Fibroblast of mammary gland (primary cell): ENCODE measurements at regions not wholly inside any gene's neighbourhood (a gene's known extent, or its start where the extent isn't known, plus 50 kb on each side); places are given as distances from the start of the nearest gene placed in this dataset.
"Not testable (repeated sequence)": the region's sequence is repeated elsewhere in the genome, so short reads cannot be mapped to it uniquely, and the experiment has no call there.

Source experiments
- DNase-seq: peaks from one replicate; pipeline ENCODE4 v3.0.0-alpha.2; 2010; ENCODE audit warnings: low read depth
- H3K4me3 ChIP-seq: 2 replicates; pipeline ENCODE4 v1.5.1; 2011; ENCODE audit warnings: low read depth, mild to moderate bottlenecking, low read length, moderate library complexity; ENCODE audit not compliant: control insufficient read depth
- TF ChIP-seq, protein P1 (sequence below): conservative IDR thresholded peaks from 2 replicates; pipeline ENCODE4 v1.5.1; 2011; ENCODE audit warnings: low read depth, low read length, inconsistent platforms; ENCODE audit not compliant: control insufficient read depth, insufficient read depth

DNA sequence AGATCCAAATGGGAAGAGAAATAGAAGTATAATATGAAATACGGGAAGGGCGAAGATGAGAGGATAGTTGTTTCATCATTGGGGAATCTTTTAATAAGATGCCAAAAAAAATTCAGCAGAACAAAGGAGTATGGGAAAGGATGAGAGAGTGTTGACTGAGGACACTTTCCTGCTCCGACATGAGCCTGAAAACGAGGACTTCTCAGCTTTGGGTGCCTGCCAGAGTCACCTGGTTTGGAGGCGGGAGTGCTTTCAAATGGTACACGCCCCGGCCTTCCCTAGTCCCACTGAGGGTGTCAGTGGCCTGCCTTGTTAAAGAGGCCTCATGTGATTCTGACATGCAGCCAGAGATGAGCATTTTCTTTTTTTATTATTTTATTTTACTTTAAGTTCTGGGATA lies 250.9 kb downstream of the ANKRD60 start:
- no peak for DNase-seq
- TF ChIP-seq, protein P1, sequence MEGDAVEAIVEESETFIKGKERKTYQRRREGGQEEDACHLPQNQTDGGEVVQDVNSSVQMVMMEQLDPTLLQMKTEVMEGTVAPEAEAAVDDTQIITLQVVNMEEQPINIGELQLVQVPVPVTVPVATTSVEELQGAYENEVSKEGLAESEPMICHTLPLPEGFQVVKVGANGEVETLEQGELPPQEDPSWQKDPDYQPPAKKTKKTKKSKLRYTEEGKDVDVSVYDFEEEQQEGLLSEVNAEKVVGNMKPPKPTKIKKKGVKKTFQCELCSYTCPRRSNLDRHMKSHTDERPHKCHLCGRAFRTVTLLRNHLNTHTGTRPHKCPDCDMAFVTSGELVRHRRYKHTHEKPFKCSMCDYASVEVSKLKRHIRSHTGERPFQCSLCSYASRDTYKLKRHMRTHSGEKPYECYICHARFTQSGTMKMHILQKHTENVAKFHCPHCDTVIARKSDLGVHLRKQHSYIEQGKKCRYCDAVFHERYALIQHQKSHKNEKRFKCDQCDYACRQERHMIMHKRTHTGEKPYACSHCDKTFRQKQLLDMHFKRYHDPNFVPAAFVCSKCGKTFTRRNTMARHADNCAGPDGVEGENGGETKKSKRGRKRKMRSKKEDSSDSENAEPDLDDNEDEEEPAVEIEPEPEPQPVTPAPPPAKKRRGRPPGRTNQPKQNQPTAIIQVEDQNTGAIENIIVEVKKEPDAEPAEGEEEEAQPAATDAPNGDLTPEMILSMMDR = no peak
- H3K4me3 ChIP-seq = no peak overlapping the region

DNA sequence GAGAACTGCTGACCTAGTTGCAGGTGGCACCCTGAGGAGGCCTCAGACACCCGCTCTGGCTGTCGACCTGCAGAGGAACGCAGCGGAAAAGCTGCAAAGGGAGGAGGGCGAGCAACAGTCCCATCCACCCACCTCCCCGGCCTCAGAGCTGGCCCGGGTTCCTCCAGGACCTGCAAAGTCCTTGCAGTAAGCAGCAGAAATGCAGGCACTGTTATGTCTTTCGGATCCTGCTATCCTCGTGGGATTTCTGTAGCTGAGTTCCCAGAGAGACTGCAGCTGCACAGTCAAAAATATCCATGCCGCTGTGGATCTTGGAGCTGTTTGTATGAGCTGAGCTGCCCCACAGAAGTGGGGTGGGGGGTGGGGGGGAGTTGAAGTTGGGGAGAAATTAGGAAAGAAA lies 251.3 kb downstream of the ANKRD60 start:
- no peak for DNase-seq
- TF ChIP-seq, protein P1 = no peak
- H3K4me3 ChIP-seq = no peak overlapping the region

DNA sequence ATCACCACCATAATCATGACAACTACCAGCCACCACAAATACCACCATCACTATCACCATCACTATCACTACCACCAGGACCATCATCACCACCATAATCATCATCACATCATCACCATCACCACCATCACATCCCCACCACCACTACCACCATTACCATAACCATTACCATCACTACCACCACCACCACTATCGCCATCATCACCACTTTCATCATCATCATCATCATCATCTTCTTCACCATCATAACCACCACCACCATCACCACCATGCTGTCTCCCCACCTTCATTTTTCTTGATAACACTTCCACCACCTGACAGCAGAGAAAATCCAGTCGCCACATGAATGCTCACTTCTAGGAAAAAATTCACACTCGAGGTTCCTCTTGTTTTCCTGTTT lies 253.6 kb downstream of the ANKRD60 start:
- TF ChIP-seq, protein P1 = no peak
- DNase-seq = no peak
- H3K4me3 ChIP-seq = no peak overlapping the region

DNA sequence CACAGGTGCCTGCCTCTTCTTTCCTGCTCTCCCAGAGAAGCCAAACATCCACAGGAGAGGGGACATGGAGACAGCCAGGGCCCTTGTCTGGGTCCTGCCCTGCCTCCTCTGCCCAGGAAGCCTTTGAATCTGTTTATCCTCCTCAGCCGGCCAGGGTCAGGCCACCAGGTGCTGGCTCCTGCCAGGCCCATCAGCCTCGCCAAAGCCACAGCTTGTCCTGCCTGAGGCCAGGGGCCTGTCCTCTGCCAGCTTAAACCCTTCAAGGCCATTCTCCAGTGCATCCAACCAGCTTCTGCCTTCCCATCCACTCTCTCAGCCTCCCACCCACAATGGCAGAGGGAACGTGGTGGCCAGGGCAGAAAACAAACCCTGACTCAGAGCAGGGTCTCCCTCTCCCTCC lies 254.6 kb downstream of the ANKRD60 start:
- TF ChIP-seq, protein P1 = no peak
- no peak for DNase-seq
- no peak overlapping the region for H3K4me3 ChIP-seq

DNA sequence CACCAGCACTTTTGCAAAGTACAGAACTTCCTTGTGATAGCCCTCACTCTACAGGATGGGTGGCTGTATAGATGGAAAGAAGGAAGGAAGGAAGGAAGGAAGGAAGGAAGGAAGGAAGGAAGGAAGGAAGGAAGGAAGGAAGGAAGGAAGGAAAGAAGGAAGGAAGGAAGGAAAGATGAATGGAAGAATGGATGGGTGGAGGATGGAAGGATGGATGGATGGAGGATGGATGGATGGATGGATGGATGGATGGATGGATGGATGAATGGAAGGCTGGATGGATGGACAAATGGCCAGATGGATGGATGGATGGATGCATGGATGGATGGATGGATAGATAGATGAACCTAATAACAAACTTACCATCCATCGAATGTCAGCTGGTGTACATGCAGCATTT lies 256.9 kb downstream of the ANKRD60 start:
- H3K4me3 ChIP-seq, DNase-seq: not testable (repeated sequence)

DNA sequence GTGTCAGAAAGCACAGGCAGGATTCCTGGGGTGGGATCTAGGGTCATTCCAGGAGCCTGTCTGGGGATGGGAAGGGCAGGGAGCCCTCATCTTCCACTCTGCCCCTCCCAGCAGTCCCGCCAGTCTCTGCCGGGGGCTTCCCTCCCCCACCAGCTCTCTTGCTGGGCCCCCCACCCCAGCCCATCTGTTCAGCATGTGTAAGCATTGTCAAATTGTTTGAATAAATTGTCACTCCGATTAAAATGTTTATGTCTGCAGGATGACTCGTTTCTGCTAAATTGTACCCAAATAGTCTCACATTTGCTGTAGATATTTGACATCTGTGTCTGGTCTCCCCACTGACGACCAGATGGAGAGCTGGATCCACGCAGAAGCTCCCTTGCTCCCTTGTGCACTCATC lies 257.6 kb downstream of the ANKRD60 start:
- DNase-seq = no peak
- no peak overlapping the region for H3K4me3 ChIP-seq
- TF ChIP-seq, protein P1 = no peak

DNA sequence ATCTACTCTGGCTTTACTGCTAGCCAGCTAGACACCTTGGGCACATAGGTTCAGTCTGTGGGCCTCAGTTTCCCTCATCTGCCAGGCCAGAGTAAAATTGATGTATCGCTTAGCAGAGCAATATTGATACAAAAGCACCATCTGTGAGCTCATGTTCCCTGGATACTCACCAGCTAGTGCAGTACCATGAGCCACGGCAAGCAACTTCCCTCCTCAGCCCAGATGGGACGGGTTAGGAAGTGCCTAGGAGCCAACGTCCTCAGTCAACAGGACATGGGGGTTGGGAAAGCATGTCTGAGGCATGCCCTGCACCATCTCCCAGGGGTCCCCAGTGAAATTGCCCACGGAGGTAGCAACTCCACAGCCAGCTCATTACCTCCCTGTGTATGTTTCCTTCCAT lies 258.3 kb downstream of the ANKRD60 start:
- no peak for DNase-seq
- no peak overlapping the region for H3K4me3 ChIP-seq
- TF ChIP-seq, protein P1 = no peak
